ENCODE measurements at regions not wholly inside any gene's neighbourhood (a gene's known extent, or its start where the extent isn't known, plus 50 kb on each side); places are given as distances from the start of the nearest gene placed in this dataset.
"Not testable (repeated sequence)": the region's sequence is repeated elsewhere in the genome, so short reads cannot be mapped to it uniquely, and the experiment has no call there.

DNA sequence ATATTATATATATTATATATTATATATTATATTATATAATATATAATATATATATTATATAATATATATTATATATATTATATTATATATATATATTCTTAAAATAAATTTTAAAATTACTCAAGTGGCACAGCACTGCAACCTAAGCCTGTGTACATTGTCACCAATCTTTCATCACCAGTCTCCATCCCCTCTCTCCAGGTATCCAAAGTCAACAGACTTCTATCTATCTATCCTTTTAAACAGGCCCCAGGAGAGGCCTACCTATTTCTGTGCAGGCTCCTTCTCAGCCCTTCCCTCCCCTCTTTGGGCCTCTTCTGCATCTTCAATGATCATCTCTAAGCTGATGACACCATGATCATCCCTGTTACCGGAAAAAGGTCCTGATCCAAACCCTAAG is 111.7 kb downstream of the RHOU start:
- DNase-seq (ENCODE audit: low read depth, low spot score) = no peak
- ATAC-seq = no peak
- no peaks in the 10 kb centered on the region for H3K36me3 ChIP-seq (ENCODE audit: control insufficient read depth, insufficient read depth, low read length)
- ChIA-PET CTCF (interaction anchor here (0.6 kb wide), 1 partner anchor 185 kb away, joined by 3 read pairs; no protein-coding TSS in a partner anchor), POLR2A (interaction anchor here (0.6 kb wide), 1 partner anchor 28 kb away, joined by 3 read pairs; no protein-coding TSS in a partner anchor)
- no peak overlapping the region for H3K4me3 ChIP-seq (ENCODE audit: low read depth in 2 of 2, low read length in 2 of 2)
- H3K27me3 ChIP-seq (ENCODE audit: control insufficient read depth, insufficient read depth, low read length) = no peaks in the 10 kb centered on the region
- in situ Hi-C loops (cut with HindIII; ENCODE audit: low pct_unique_long_range_greater_than_20kb, low sequenced_read_pairs) = no loop called here
- BruUV-seq (replicated peaks) = no TSS peak
- TF ChIP-seq, protein P1, sequence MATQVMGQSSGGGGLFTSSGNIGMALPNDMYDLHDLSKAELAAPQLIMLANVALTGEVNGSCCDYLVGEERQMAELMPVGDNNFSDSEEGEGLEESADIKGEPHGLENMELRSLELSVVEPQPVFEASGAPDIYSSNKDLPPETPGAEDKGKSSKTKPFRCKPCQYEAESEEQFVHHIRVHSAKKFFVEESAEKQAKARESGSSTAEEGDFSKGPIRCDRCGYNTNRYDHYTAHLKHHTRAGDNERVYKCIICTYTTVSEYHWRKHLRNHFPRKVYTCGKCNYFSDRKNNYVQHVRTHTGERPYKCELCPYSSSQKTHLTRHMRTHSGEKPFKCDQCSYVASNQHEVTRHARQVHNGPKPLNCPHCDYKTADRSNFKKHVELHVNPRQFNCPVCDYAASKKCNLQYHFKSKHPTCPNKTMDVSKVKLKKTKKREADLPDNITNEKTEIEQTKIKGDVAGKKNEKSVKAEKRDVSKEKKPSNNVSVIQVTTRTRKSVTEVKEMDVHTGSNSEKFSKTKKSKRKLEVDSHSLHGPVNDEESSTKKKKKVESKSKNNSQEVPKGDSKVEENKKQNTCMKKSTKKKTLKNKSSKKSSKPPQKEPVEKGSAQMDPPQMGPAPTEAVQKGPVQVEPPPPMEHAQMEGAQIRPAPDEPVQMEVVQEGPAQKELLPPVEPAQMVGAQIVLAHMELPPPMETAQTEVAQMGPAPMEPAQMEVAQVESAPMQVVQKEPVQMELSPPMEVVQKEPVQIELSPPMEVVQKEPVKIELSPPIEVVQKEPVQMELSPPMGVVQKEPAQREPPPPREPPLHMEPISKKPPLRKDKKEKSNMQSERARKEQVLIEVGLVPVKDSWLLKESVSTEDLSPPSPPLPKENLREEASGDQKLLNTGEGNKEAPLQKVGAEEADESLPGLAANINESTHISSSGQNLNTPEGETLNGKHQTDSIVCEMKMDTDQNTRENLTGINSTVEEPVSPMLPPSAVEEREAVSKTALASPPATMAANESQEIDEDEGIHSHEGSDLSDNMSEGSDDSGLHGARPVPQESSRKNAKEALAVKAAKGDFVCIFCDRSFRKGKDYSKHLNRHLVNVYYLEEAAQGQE (IDR thresholded peaks at IDR 0.05; ENCODE audit: insufficient read depth in 1 of 2, low read depth in 2 of 2, low read length in 1 of 2) = no peak
- TF ChIP-seq TCF7L2 (IDR thresholded peaks at IDR 0.05; ENCODE audit: low read depth, low read length) (no peak), POLR2AphosphoS5 (IDR thresholded peaks at IDR 0.05; ENCODE audit: low read depth, low read length) (no peak), SIN3A (IDR thresholded peaks at IDR 0.05; ENCODE audit: borderline replicate concordance, insufficient read depth, low read depth, low read length) (no peak)
- TF ChIP-seq, protein P2, sequence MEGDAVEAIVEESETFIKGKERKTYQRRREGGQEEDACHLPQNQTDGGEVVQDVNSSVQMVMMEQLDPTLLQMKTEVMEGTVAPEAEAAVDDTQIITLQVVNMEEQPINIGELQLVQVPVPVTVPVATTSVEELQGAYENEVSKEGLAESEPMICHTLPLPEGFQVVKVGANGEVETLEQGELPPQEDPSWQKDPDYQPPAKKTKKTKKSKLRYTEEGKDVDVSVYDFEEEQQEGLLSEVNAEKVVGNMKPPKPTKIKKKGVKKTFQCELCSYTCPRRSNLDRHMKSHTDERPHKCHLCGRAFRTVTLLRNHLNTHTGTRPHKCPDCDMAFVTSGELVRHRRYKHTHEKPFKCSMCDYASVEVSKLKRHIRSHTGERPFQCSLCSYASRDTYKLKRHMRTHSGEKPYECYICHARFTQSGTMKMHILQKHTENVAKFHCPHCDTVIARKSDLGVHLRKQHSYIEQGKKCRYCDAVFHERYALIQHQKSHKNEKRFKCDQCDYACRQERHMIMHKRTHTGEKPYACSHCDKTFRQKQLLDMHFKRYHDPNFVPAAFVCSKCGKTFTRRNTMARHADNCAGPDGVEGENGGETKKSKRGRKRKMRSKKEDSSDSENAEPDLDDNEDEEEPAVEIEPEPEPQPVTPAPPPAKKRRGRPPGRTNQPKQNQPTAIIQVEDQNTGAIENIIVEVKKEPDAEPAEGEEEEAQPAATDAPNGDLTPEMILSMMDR (IDR thresholded peaks at IDR 0.05) = no peak
- peaks cover 1% of the 10 kb centered on the region; the same call in 1 of the 2 replicates for H3K4me1 ChIP-seq (ENCODE audit: control insufficient read depth, insufficient read depth, low read length)
- intact Hi-C loops (cut with micrococcal nuclease; ENCODE audit: unreplicated experiment) = no loop called here
- no peak overlapping the region for H3K27ac ChIP-seq (ENCODE audit: low read length)
- no peaks in the 10 kb centered on the region; the same call in 1 of the 2 replicates for H3K9me3 ChIP-seq (ENCODE audit: control insufficient read depth, insufficient read depth, low read depth, low read length)

DNA sequence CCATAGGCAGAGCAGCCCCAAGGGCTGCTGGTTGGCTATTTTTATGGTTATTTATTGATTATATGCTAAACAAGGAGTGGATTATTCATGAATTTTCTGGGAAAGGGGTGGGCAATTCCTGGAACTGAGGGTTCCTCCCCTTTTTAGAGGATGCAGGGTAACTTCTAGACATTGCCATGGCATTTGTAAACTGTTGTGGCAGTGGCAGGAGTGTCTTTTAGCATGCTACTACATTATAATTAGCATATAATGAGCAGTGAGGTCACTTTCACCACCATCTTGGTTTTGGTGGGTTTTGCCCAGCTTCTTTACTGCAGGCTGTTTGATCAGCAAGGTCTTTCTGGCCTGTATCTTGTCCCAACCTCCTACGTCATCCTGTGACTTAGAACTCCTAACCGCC is 112.2 kb downstream of the RHOU start:
- POLR2A ChIA-PET; H3K4me1 ChIP-seq (ENCODE audit: control insufficient read depth, insufficient read depth, low read length); BruUV-seq (replicated peaks); ATAC-seq; H3K36me3 ChIP-seq (ENCODE audit: control insufficient read depth, insufficient read depth, low read length); H3K9me3 ChIP-seq (ENCODE audit: control insufficient read depth, insufficient read depth, low read depth, low read length); DNase-seq (ENCODE audit: low read depth, low spot score); in situ Hi-C loops (cut with HindIII; ENCODE audit: low pct_unique_long_range_greater_than_20kb, low sequenced_read_pairs); H3K27ac ChIP-seq (ENCODE audit: low read length); H3K4me3 ChIP-seq (ENCODE audit: low read depth in 2 of 2, low read length in 2 of 2); H3K27me3 ChIP-seq (ENCODE audit: control insufficient read depth, insufficient read depth, low read length); intact Hi-C loops (cut with micrococcal nuclease; ENCODE audit: unreplicated experiment); CTCF ChIA-PET: not testable (repeated sequence)

DNA sequence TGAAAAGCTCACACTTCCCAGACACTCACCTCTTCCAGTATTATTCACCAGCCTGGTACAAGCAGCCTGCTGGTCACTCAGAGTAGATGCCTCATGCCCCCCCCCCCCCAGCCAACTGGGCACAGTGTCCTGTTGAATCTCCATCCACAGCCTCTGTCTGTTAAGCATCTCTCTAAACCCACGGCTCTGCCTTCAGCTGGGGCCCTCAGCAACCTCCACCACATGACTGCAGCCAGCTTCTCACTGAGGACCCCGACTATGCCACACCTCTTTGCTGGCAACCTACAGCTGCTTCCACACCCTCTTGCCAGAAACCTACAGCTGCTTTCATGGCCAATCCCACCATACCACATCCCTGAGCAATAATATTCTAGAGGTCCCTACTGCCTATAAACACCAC is 113.1 kb downstream of the RHOU start:
- intact Hi-C loops (cut with micrococcal nuclease; ENCODE audit: unreplicated experiment) (no loop called here), in situ Hi-C loops (cut with HindIII; ENCODE audit: low pct_unique_long_range_greater_than_20kb, low sequenced_read_pairs) (no loop called here)
- H3K4me1 ChIP-seq (ENCODE audit: control insufficient read depth, insufficient read depth, low read length) = no peaks in the 10 kb centered on the region; the same call in 1 of the 2 replicates
- DNase-seq (ENCODE audit: low read depth, low spot score) (no peak), ATAC-seq (no peak; the same call in 1 of the 2 replicates)
- BruUV-seq (replicated peaks) = no TSS peak
- H3K4me3 ChIP-seq (ENCODE audit: low read depth in 2 of 2, low read length in 2 of 2) = no peak overlapping the region
- TF ChIP-seq POLR2AphosphoS5 (IDR thresholded peaks at IDR 0.05; ENCODE audit: low read depth, low read length) (no peak), TCF7L2 (IDR thresholded peaks at IDR 0.05; ENCODE audit: low read depth, low read length) (no peak), SIN3A (IDR thresholded peaks at IDR 0.05; ENCODE audit: borderline replicate concordance, insufficient read depth, low read depth, low read length) (no peak)
- TF ChIP-seq, protein P2 (IDR thresholded peaks at IDR 0.05) = no peak
- TF ChIP-seq, protein P1 (IDR thresholded peaks at IDR 0.05; ENCODE audit: insufficient read depth in 1 of 2, low read depth in 2 of 2, low read length in 1 of 2) = no peak
- CTCF ChIA-PET = interaction anchor here (0.6 to 0.9 kb wide), 3 partner anchors 11 to 236 kb away, joined by 4 to 8 read pairs (median 5); no protein-coding TSS in a partner anchor
- no peaks in the 10 kb centered on the region for H3K27me3 ChIP-seq (ENCODE audit: control insufficient read depth, insufficient read depth, low read length)
- H3K27ac ChIP-seq (ENCODE audit: low read length) = no peak overlapping the region
- H3K9me3 ChIP-seq (ENCODE audit: control insufficient read depth, insufficient read depth, low read depth, low read length) = no peaks in the 10 kb centered on the region
- POLR2A ChIA-PET = no interaction called here
- no peaks in the 10 kb centered on the region for H3K36me3 ChIP-seq (ENCODE audit: control insufficient read depth, insufficient read depth, low read length)

Measured in Panc1 (cell line).